ENCODE measurements at regions not wholly inside any gene's neighbourhood (a gene's known extent, or its start where the extent isn't known, plus 50 kb on each side); places are given as distances from the start of the nearest gene placed in this dataset.
"Not testable (repeated sequence)": the region's sequence is repeated elsewhere in the genome, so short reads cannot be mapped to it uniquely, and the experiment has no call there.

DNA sequence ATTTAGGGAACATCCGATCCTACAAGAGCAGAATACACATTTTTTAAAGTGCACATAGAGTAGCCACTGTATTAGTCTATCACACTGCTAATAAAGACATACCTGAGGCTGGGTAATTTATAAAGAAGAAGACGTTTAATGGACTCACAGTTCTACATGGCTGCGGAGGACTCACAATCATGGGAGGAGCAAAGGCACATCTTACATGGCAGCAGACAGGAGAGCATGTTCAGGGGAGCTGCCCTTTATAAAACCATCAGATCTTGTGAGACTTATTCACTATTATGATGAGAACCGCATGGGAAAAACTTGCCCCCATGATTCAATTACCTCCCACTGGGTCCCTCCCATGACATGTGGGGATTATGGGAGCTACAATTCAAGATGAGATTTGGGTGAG lies 421.5 kb downstream of the EDEM1 start:
- not testable (repeated sequence) for TF ChIP-seq TAF1, ZNF646 (CRISPR knock-in tag; IDR thresholded peaks at IDR 0.05)
